Stomach (tissue), 8 donors: ENCODE measurements at regions not wholly inside any gene's neighbourhood (a gene's known extent, or its start where the extent isn't known, plus 50 kb on each side); places are given as distances from the start of the nearest gene placed in this dataset.

Experiments
- DNase-seq, 2 donors: peaks; one replicate each; pipeline versions ENCODE4 v3.0.0 to v3.0.0-alpha.2; 2013 to 2019
- H3K27ac ChIP-seq, 5 donors: fragments of 200-600 bp in 4 of 5; sonication (generic) in 4 of 5; one replicate each; pipeline ENCODE4 v1.5.1; 2013 to 2019; ENCODE audit warnings: mild to moderate bottlenecking in 1 of 5, moderate library complexity in 1 of 5
- H3K27me3 ChIP-seq, 3 donors: fragments of 200-600 bp; sonication (generic); one replicate each; pipeline ENCODE4 v1.5.1; 2017 to 2019; ENCODE audit warnings: mixed run types in 1 of 3
- H3K36me3 ChIP-seq, 4 donors: fragments of 200-600 bp; sonication (generic); 1 replicate in 3 of 4; 2 replicates in 1 of 4; pipeline ENCODE4 v1.5.1; 2016 to 2019
- H3K4me1 ChIP-seq, 4 donors: fragments of 200-600 bp; sonication (generic); one replicate each; pipeline ENCODE4 v1.5.1; 2016 to 2019
- H3K4me3 ChIP-seq, 4 donors: fragments of 200-600 bp; sonication (generic) in 3 of 4; one replicate each; pipeline ENCODE4 v1.5.1; 2016 to 2019; ENCODE audit warnings: mild to moderate bottlenecking in 1 of 4
- H3K9me3 ChIP-seq, 4 donors: fragments of 200-600 bp; sonication (generic); one replicate each; pipeline ENCODE4 v1.5.1; 2016 to 2019
- CTCF ChIP-seq, 7 experiments: fragments of 450-650 bp in 4 of 7; fragments of 200-600 bp in 3 of 7; sonication (generic) in 3 of 7; IDR thresholded peaks; one replicate each; pipeline ENCODE4 v1.5.1; 2016 to 2019; ENCODE audit warnings: antibody characterized with exemption in 7 of 7, control low read depth in 2 of 7, mild to moderate bottlenecking in 1 of 7
- EP300 ChIP-seq: sonication (generic); formaldehyde crosslinking; IDR thresholded peaks from one replicate; pipeline ENCODE4 v1.6.1; 2017; ENCODE audit warnings: antibody characterized with exemption
- POLR2A ChIP-seq, 4 donors: fragments of 450-650 bp; IDR thresholded peaks; one replicate each; pipeline ENCODE4 v1.6.1; 2016; ENCODE audit warnings: antibody characterized with exemption in 4 of 4, control low read depth in 2 of 4, mild to moderate bottlenecking in 1 of 4, moderate library complexity in 1 of 4
- POLR2AphosphoS5 ChIP-seq, 3 donors: sonication (generic); formaldehyde crosslinking; IDR thresholded peaks; one replicate each; pipeline ENCODE4 v1.6.1; 2016; ENCODE audit warnings: antibody characterized with exemption in 3 of 3
- WGBS, 5 donors: extraction: QIAGEN DNeasy Blood & Tissue Kit in 3 of 5; methylation state at CpG; one replicate each; pipeline versions ENCODE4 v1.1.5 to v1.1.7; 2013 to 2018; 5-methylcytosine and 5-hydroxymethylcytosine counted together
- intact Hi-C: fragments of 100-400 bp; cut with DNase I; formaldehyde crosslinking; loops from one replicate; pipeline ENCODE4 v1.15.1; 2023; ENCODE audit warnings: low total_unique reads
- donor health status: healthy with polysubstance abuse.
- donor health status: Bipolar disorder and iron deficiency.
- donor health status: healthy.

- Histone ChIP-seq H3K9me3 (no peaks in the 10 kb centered on the region), H3K4me3 (no peak overlapping the region), H3K36me3 (no peaks in the 10 kb centered on the region), H3K4me1 (no peaks in the 10 kb centered on the region), H3K27me3 (no peaks in the 10 kb centered on the region), H3K27ac (no peak overlapping the region)
- WGBS, 5 donors, result 43 to 73% (median 59%) methylated on average over 1 of the region's 1 CpG
- DNase-seq, result peak in 1 of 2 donors; percentile 24
- intact Hi-C loops, result no loop called here
- TF ChIP-seq POLR2A (IDR thresholded peaks at IDR 0.05) (no peak), EP300 (no peak), POLR2AphosphoS5 (IDR thresholded peaks at IDR 0.05) (no peak), CTCF (IDR thresholded peaks at IDR 0.05) (no peak)
Observed at GRCh38 chr18:41771973-41772372, 183.1 kb upstream of the PIK3C3 start.

- Histone ChIP-seq H3K4me3 (no peak overlapping the region), H3K36me3 (no peaks in the 10 kb centered on the region), H3K27me3 (no peaks in the 10 kb centered on the region), H3K27ac (no peak overlapping the region), H3K9me3 (no peaks in the 10 kb centered on the region), H3K4me1 (no peaks in the 10 kb centered on the region)
- TF ChIP-seq POLR2AphosphoS5 (IDR thresholded peaks at IDR 0.05) (no peak), POLR2A (IDR thresholded peaks at IDR 0.05) (no peak), EP300 (no peak), CTCF (IDR thresholded peaks at IDR 0.05) (no peak)
- WGBS, 5 donors, result 47 to 86% (median 60%) methylated on average over 1 of the region's 1 CpG
- no peak for DNase-seq
- intact Hi-C loops, result no loop called here
Observed at GRCh38 chr18:41769265-41769664, 185.8 kb upstream of the PIK3C3 start.

GRCh38 chr18:41768467-41768866 lies 186.6 kb upstream of the PIK3C3 start:
- Histone ChIP-seq H3K27me3 (no peaks in the 10 kb centered on the region), H3K27ac (no peak overlapping the region), H3K4me3 (no peak overlapping the region), H3K36me3 (no peaks in the 10 kb centered on the region), H3K4me1 (no peaks in the 10 kb centered on the region), H3K9me3 (no peaks in the 10 kb centered on the region)
- intact Hi-C loops, result no loop called here
- no peak for DNase-seq
- TF ChIP-seq POLR2AphosphoS5 (IDR thresholded peaks at IDR 0.05), result no peak
- no peak for TF ChIP-seq EP300
- no peak for TF ChIP-seq CTCF (IDR thresholded peaks at IDR 0.05)
- no peak for TF ChIP-seq POLR2A (IDR thresholded peaks at IDR 0.05)
- 54 to 79% (median 72%) methylated on average over 2 of the region's 2 CpGs for WGBS, 5 donors

GRCh38 chr18:41767960-41768359 lies 187.1 kb upstream of the PIK3C3 start:
- H3K4me1 ChIP-seq, result no peaks in the 10 kb centered on the region
- H3K9me3 ChIP-seq, result no peaks in the 10 kb centered on the region
- TF ChIP-seq CTCF (IDR thresholded peaks at IDR 0.05) (no peak), POLR2AphosphoS5 (IDR thresholded peaks at IDR 0.05) (no peak)
- no peaks in the 10 kb centered on the region for H3K27me3 ChIP-seq
- peak in 1 of 2 donors; percentile 47 for DNase-seq
- intact Hi-C loops, result no loop called here
- no peaks in the 10 kb centered on the region for H3K36me3 ChIP-seq
- no peak overlapping the region for H3K4me3 ChIP-seq
- no peak overlapping the region for H3K27ac ChIP-seq
- whole genome bisulfite sequencing, 5 donors, result 33 to 58% (median 39%) methylated on average over 4 of the region's 4 CpGs
